Lower leg skin (tissue), 4 donors: ENCODE measurements at regions not wholly inside any gene's neighbourhood (a gene's known extent, or its start where the extent isn't known, plus 50 kb on each side); places are given as distances from the start of the nearest gene placed in this dataset.

Experiments
- DNase-seq, 2 donors: peaks; one replicate each; pipeline ENCODE4 v3.0.0-alpha.2; 2019; ENCODE audit warnings: low spot score in 2 of 2
- H3K4me3 ChIP-seq: fragments of 200-600 bp; sonication (generic); 2 replicates; pipeline ENCODE4 v1.5.1; 2017; ENCODE audit warnings: mild to moderate bottlenecking, low read depth; ENCODE audit not compliant: poor library complexity, severe bottlenecking
- POLR2A ChIP-seq, 2 donors: fragments of 450-650 bp; IDR thresholded peaks; one replicate each; pipeline ENCODE4 v1.6.1; 2016 to 2017; ENCODE audit warnings: antibody characterized with exemption in 2 of 2, mild to moderate bottlenecking in 1 of 2, moderate library complexity in 1 of 2
- WGBS, 2 donors: methylation state at CpG; one replicate each; pipeline ENCODE4 v1.1.5; 2018; 5-methylcytosine and 5-hydroxymethylcytosine counted together
- intact Hi-C: fragments of 100-400 bp; cut with DNase I; formaldehyde crosslinking; loops from one replicate; pipeline ENCODE4 v1.15.0; 2023; ENCODE audit warnings: low total_unique reads
- TF ChIP-seq, protein P1 (sequence below), 3 donors: fragments of 450-650 bp; IDR thresholded peaks; one replicate each; pipeline ENCODE4 v1.5.1; 2016; ENCODE audit warnings: antibody characterized with exemption in 3 of 3, mild to moderate bottlenecking in 3 of 3, moderate library complexity in 2 of 3

GRCh38 chr3:194272861-194273742 lies 78.0 kb downstream of the CPN2 start:
- DNase-seq, result peak; percentile 56 to 91

GRCh38 chr3:194273743-194274310 lies 77.3 kb downstream of the CPN2 start:
- WGBS, 2 donors, result 84% methylated on average over 7 of the region's 7 CpGs
- DNase-seq, result peak in 1 of 2 donors; percentile 69
- TF ChIP-seq, protein P1, sequence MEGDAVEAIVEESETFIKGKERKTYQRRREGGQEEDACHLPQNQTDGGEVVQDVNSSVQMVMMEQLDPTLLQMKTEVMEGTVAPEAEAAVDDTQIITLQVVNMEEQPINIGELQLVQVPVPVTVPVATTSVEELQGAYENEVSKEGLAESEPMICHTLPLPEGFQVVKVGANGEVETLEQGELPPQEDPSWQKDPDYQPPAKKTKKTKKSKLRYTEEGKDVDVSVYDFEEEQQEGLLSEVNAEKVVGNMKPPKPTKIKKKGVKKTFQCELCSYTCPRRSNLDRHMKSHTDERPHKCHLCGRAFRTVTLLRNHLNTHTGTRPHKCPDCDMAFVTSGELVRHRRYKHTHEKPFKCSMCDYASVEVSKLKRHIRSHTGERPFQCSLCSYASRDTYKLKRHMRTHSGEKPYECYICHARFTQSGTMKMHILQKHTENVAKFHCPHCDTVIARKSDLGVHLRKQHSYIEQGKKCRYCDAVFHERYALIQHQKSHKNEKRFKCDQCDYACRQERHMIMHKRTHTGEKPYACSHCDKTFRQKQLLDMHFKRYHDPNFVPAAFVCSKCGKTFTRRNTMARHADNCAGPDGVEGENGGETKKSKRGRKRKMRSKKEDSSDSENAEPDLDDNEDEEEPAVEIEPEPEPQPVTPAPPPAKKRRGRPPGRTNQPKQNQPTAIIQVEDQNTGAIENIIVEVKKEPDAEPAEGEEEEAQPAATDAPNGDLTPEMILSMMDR (IDR thresholded peaks at IDR 0.05), result no peak
- no peak for TF ChIP-seq POLR2A (IDR thresholded peaks at IDR 0.05)
- H3K4me3 ChIP-seq, result no peak overlapping the region
- intact Hi-C loops, result no loop called here

More at GRCh38 chr3:194272861-194273742, 78.0 kb downstream of the CPN2 start:
- 43 to 52% methylated on average over 32 of the region's 32 CpGs for whole genome bisulfite sequencing, 2 donors
- no peak overlapping the region for H3K4me3 ChIP-seq
- intact Hi-C loops, result no loop called here
- TF ChIP-seq, protein P1 (IDR thresholded peaks at IDR 0.05), result no peak
- no peak for TF ChIP-seq POLR2A (IDR thresholded peaks at IDR 0.05)

DNA sequence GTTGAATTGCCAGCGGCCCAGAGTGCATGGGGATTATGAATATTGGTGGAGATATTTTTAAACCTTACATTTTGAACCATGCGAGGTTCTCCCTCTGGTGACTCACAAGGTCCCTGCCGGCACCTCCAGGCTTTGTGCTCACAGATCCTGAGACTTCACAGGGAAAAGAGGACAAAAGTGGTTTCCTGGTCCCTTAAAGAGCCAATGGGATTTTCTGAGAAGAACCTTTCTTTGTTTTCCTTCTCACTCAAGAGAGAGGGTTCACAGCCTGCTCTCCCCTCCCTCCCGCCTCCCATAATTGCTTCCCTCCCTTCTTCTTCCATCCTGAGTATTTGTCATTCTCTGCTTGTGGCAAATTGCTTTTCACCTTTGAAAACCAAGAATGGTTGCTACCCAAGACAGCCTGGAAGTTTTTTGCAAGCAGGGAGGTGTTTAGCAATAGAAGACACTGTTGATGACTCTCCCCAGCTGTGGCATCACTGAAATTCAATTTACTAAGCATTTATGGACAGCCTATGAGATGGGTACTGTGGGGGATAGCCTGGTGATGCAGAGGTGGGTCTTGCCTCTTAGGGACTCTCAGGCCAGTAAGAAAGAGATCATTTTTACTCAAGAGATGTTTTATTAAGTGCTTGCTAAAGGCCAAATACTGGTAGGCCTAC lies 76.6 kb downstream of the CPN2 start:
- DNase-seq, result peak in 1 of 2 donors; percentile 54
- TF ChIP-seq POLR2A (IDR thresholded peaks at IDR 0.05), result no peak
- TF ChIP-seq, protein P1 (IDR thresholded peaks at IDR 0.05), result no peak
- intact Hi-C loops, result no loop called here
- no peak overlapping the region for H3K4me3 ChIP-seq
- WGBS, 2 donors, result 38 to 42% methylated on average over 4 of the region's 4 CpGs

DNA sequence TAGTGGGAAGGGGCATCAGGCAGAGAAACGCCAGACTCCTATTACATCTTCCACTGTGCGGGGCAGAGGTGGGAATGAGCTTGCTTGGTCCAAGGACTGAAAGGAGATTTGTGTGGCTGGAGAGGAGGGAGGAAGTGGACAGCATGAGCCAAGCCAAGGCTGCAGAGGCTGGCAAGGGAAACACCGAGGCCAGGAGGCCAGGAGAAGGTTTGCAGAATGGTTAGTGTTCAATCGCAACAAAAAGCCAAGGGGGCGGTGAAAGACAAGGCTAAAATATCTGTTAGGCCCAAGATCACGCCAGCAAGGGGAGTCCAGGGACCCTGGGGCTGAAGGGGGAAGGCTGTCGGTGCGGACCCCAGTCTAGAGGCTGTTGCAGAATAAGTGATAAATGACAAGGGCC lies 75.8 kb downstream of the CPN2 start:
- intact Hi-C loops, result no loop called here
- WGBS, 2 donors, result 76% methylated on average over 8 of the region's 8 CpGs
- DNase-seq, result peak in 1 of 2 donors; percentile 84
- no peak overlapping the region for H3K4me3 ChIP-seq
- TF ChIP-seq POLR2A (IDR thresholded peaks at IDR 0.05), result no peak
- TF ChIP-seq, protein P1 (IDR thresholded peaks at IDR 0.05), result no peak

DNA sequence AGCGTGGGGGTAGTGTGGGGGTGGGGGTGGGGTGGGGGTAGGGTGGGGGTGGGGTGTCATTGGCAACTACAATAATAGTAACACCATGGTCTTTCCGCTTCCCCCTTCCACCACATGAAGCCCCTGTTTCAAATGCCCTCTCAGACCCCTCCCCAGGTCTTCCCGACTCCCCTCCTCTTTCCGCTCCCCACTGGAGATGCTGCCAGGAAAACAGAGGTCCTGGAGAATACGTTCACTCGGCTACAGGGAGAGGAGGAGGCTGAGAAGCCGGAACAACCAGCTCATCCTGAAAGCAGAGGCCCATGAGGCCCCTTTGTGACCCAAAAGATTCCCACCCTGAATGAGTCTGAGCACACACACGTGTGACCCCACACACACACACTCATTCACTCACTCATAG lies 75.4 kb downstream of the CPN2 start:
- 45 to 54% methylated on average over 7 to 8 of the region's 8 CpGs for WGBS, 2 donors
- peak in 1 of 2 donors; percentile 46 for DNase-seq
- TF ChIP-seq POLR2A (IDR thresholded peaks at IDR 0.05), result no peak
- TF ChIP-seq, protein P1 (IDR thresholded peaks at IDR 0.05), result no peak
- intact Hi-C loops, result no loop called here
- no peak overlapping the region for H3K4me3 ChIP-seq
